Neural cell (in vitro differentiated cells): ENCODE measurements at regions not wholly inside any gene's neighbourhood (a gene's known extent, or its start where the extent isn't known, plus 50 kb on each side); places are given as distances from the start of the nearest gene placed in this dataset.

Source experiments
- H2AFZ ChIP-seq: fragments of 200-600, 300-800 bp; sonication (generic), shearing (Covaris generic); 2 replicates; pipeline ENCODE4 v1.6.0; 2014; ENCODE audit warnings: low read depth, mild to moderate bottlenecking, antibody characterized with exemption, low read length, moderate library complexity
- H3F3A ChIP-seq: fragments of 200-600 bp; shearing (Covaris generic); 2 replicates; pipeline ENCODE4 v1.6.1; 2016; ENCODE audit warnings: mild to moderate bottlenecking, moderate library complexity, mixed read lengths, antibody characterized with exemption, low read length; ENCODE audit not compliant: insufficient read depth, poor library complexity, severe bottlenecking
- H3K27ac ChIP-seq: fragments of 200-600, 300-800 bp; sonication (generic), shearing (Covaris generic); 2 replicates; pipeline ENCODE4 v1.5.1; 2014; ENCODE audit warnings: mild to moderate bottlenecking, low read length, moderate library complexity
- H3K27me3 ChIP-seq: fragments of 300-800, 200-600 bp; sonication (generic), shearing (Covaris generic); 2 replicates; pipeline ENCODE4 v1.6.0; 2014; ENCODE audit warnings: mild to moderate bottlenecking, low read depth, low read length, moderate library complexity; ENCODE audit not compliant: insufficient read depth
- H3K36me3 ChIP-seq: fragments of 300-800, 200-600 bp; sonication (generic), shearing (Covaris generic); 2 replicates; pipeline ENCODE4 v1.5.1; 2014; ENCODE audit warnings: mild to moderate bottlenecking, antibody characterized with exemption, low read length, moderate library complexity; ENCODE audit not compliant: insufficient read depth
- H3K4me2 ChIP-seq: fragments of 300-800, 200-600 bp; sonication (generic), shearing (Covaris generic); 2 replicates; pipeline ENCODE4 v1.6.0; 2014; ENCODE audit warnings: mild to moderate bottlenecking, low read length
- H3K4me3 ChIP-seq: fragments of 300-800, 200-600 bp; sonication (generic), shearing (Covaris generic); 2 replicates; pipeline ENCODE4 v1.5.1; 2014; ENCODE audit warnings: mild to moderate bottlenecking, low read length, moderate library complexity
- H3K79me2 ChIP-seq: fragments of 200-600 bp; shearing (Covaris generic); replicated peaks from 2 replicates; pipeline ENCODE4 v1.6.0; 2014; ENCODE audit warnings: mild to moderate bottlenecking, low read length, moderate library complexity; ENCODE audit not compliant: insufficient read depth
- H3K9ac ChIP-seq: fragments of 300-800, 200-600 bp; sonication (generic), shearing (Covaris generic); 2 replicates; pipeline ENCODE4 v1.6.1; 2016; ENCODE audit warnings: mild to moderate bottlenecking, low read length, mixed read lengths
- H3K9me2 ChIP-seq: fragments of 200-600 bp; shearing (Covaris generic); 2 replicates; pipeline ENCODE4 v1.6.1; 2016; ENCODE audit warnings: mild to moderate bottlenecking, low read length, mixed read lengths; ENCODE audit not compliant: insufficient read depth
- H3K9me3 ChIP-seq: fragments of 200-600, 300-800 bp; sonication (generic), shearing (Covaris generic); 2 replicates; pipeline ENCODE4 v1.6.1; 2016; ENCODE audit warnings: mild to moderate bottlenecking, mixed run types, low read length, moderate library complexity, mixed read lengths
- H4K20me1 ChIP-seq: fragments of 200-600 bp; shearing (Covaris generic); 2 replicates; pipeline ENCODE4 v1.6.1; 2016; ENCODE audit warnings: mild to moderate bottlenecking, mixed run types; ENCODE audit not compliant: insufficient read depth
- EP300 ChIP-seq: fragments of 450-650 bp; conservative IDR thresholded peaks from 2 replicates; pipeline ENCODE4 v1.6.1; 2014; ENCODE audit warnings: antibody characterized with exemption, mild to moderate bottlenecking, moderate library complexity; ENCODE audit not compliant: poor library complexity, severe bottlenecking
- EZH2 ChIP-seq: fragments of 200-600, 300-800 bp; shearing (Covaris generic), sonication (generic); IDR thresholded peaks from 2 replicates; pipeline ENCODE4 v1.6.1; 2014; ENCODE audit warnings: antibody characterized with exemption, low read length, borderline replicate concordance, mild to moderate bottlenecking; ENCODE audit not compliant: insufficient read depth, poor library complexity, severe bottlenecking
- MXI1 ChIP-seq: fragments of 450-650 bp; conservative IDR thresholded peaks from 2 replicates; pipeline ENCODE4 v1.6.1; 2014; ENCODE audit warnings: antibody characterized with exemption, mild to moderate bottlenecking; ENCODE audit not compliant: poor library complexity, severe bottlenecking
- POLR2AphosphoS5 ChIP-seq: IDR thresholded peaks from 2 replicates; pipeline ENCODE4 v1.6.1; 2012
- RAD21 ChIP-seq: fragments of 450-650 bp; conservative IDR thresholded peaks from 2 replicates; pipeline ENCODE4 v1.6.1; 2014; ENCODE audit warnings: antibody characterized with exemption, mild to moderate bottlenecking, moderate library complexity
- SMC3 ChIP-seq: fragments of 450-650 bp; conservative IDR thresholded peaks from 2 replicates; pipeline ENCODE4 v1.6.1; 2014; ENCODE audit warnings: antibody characterized with exemption, mild to moderate bottlenecking, moderate library complexity; ENCODE audit not compliant: poor library complexity
- TAF1 ChIP-seq: IDR thresholded peaks from 2 replicates; pipeline ENCODE4 v1.6.1; 2012; ENCODE audit warnings: low read depth
- TF ChIP-seq, protein P1 (sequence below): IDR thresholded peaks from 2 replicates; pipeline ENCODE4 v1.6.1; 2012; ENCODE audit warnings: borderline replicate concordance
- TF ChIP-seq, protein P2 (sequence below): fragments of 450-650 bp; IDR thresholded peaks from 2 replicates; pipeline ENCODE4 v1.5.1; 2014; ENCODE audit warnings: antibody characterized with exemption, mild to moderate bottlenecking, moderate library complexity; ENCODE audit not compliant: poor library complexity, severe bottlenecking

- Histone ChIP-seq H3K27me3 (peaks cover 58% of the 10 kb centered on the region), H4K20me1 (no peaks in the 10 kb centered on the region), H3K27ac (no peak overlapping the region), H2AFZ (no peak overlapping the region), H3K4me3 (no peak overlapping the region), H3K9me2 (no peaks in the 10 kb centered on the region), H3K4me2 (no peak overlapping the region), H3K79me2 (no peaks in the 10 kb centered on the region), H3F3A (no peaks in the 10 kb centered on the region), H3K36me3 (no peaks in the 10 kb centered on the region), H3K9me3 (no peaks in the 10 kb centered on the region), H3K9ac (no peak overlapping the region)
- TF ChIP-seq, protein P1, sequence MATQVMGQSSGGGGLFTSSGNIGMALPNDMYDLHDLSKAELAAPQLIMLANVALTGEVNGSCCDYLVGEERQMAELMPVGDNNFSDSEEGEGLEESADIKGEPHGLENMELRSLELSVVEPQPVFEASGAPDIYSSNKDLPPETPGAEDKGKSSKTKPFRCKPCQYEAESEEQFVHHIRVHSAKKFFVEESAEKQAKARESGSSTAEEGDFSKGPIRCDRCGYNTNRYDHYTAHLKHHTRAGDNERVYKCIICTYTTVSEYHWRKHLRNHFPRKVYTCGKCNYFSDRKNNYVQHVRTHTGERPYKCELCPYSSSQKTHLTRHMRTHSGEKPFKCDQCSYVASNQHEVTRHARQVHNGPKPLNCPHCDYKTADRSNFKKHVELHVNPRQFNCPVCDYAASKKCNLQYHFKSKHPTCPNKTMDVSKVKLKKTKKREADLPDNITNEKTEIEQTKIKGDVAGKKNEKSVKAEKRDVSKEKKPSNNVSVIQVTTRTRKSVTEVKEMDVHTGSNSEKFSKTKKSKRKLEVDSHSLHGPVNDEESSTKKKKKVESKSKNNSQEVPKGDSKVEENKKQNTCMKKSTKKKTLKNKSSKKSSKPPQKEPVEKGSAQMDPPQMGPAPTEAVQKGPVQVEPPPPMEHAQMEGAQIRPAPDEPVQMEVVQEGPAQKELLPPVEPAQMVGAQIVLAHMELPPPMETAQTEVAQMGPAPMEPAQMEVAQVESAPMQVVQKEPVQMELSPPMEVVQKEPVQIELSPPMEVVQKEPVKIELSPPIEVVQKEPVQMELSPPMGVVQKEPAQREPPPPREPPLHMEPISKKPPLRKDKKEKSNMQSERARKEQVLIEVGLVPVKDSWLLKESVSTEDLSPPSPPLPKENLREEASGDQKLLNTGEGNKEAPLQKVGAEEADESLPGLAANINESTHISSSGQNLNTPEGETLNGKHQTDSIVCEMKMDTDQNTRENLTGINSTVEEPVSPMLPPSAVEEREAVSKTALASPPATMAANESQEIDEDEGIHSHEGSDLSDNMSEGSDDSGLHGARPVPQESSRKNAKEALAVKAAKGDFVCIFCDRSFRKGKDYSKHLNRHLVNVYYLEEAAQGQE: no peak
- TF ChIP-seq, protein P2, sequence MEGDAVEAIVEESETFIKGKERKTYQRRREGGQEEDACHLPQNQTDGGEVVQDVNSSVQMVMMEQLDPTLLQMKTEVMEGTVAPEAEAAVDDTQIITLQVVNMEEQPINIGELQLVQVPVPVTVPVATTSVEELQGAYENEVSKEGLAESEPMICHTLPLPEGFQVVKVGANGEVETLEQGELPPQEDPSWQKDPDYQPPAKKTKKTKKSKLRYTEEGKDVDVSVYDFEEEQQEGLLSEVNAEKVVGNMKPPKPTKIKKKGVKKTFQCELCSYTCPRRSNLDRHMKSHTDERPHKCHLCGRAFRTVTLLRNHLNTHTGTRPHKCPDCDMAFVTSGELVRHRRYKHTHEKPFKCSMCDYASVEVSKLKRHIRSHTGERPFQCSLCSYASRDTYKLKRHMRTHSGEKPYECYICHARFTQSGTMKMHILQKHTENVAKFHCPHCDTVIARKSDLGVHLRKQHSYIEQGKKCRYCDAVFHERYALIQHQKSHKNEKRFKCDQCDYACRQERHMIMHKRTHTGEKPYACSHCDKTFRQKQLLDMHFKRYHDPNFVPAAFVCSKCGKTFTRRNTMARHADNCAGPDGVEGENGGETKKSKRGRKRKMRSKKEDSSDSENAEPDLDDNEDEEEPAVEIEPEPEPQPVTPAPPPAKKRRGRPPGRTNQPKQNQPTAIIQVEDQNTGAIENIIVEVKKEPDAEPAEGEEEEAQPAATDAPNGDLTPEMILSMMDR: no peak
- no peak for TF ChIP-seq EZH2
- no peak for TF ChIP-seq TAF1
- no peak for TF ChIP-seq RAD21
- TF ChIP-seq SMC3: no peak
- TF ChIP-seq POLR2AphosphoS5: no peak
- TF ChIP-seq EP300: no peak
- no peak for TF ChIP-seq MXI1
These were observed 134.0 kb downstream of the FOXD1 start for GRCh38 chr5:73314395-73315257.

- H2AFZ ChIP-seq: no peak overlapping the region
- H4K20me1 ChIP-seq: no peaks in the 10 kb centered on the region
- no peaks in the 10 kb centered on the region for H3K36me3 ChIP-seq
- no peak overlapping the region for H3K4me3 ChIP-seq
- H3K4me2 ChIP-seq: no peak overlapping the region
- TF ChIP-seq TAF1: no peak
- no peak for TF ChIP-seq MXI1
- no peak for TF ChIP-seq SMC3
- TF ChIP-seq, protein P2: no peak
- TF ChIP-seq RAD21: no peak
- TF ChIP-seq, protein P1: no peak
- no peak for TF ChIP-seq POLR2AphosphoS5
- TF ChIP-seq EZH2: no peak
- TF ChIP-seq EP300: no peak
- no peaks in the 10 kb centered on the region for H3F3A ChIP-seq
- H3K27me3 ChIP-seq: peaks cover 71% of the 10 kb centered on the region
- no peak overlapping the region for H3K9ac ChIP-seq
- no peaks in the 10 kb centered on the region for H3K9me3 ChIP-seq
- H3K27ac ChIP-seq: no peak overlapping the region
- H3K79me2 ChIP-seq: no peaks in the 10 kb centered on the region
- H3K9me2 ChIP-seq: no peaks in the 10 kb centered on the region
These were observed 135.6 kb downstream of the FOXD1 start for GRCh38 chr5:73312872-73313510.
